ENCODE measurements at regions not wholly inside any gene's neighbourhood (a gene's known extent, or its start where the extent isn't known, plus 50 kb on each side); places are given as distances from the start of the nearest gene placed in this dataset.

GRCh38 chr13:44748439-44748838 lies 172.3 kb upstream of the TSC22D1 start:
- TF ChIP-seq CTCF (IDR thresholded peaks at IDR 0.05; ENCODE audit: insufficient read depth, low read depth, low read length) (no peak), EZH2 (IDR thresholded peaks at IDR 0.05; ENCODE audit: insufficient read depth, low read length) (no peak)
